ENCODE measurements at regions not wholly inside any gene's neighbourhood (a gene's known extent, or its start where the extent isn't known, plus 50 kb on each side); places are given as distances from the start of the nearest gene placed in this dataset.

GRCh38 chr2:176388861-176389260, 119.6 kb downstream of the MTX2 start:
- DNase-seq (ENCODE audit: low read depth): no peak
- TF ChIP-seq, protein P1, sequence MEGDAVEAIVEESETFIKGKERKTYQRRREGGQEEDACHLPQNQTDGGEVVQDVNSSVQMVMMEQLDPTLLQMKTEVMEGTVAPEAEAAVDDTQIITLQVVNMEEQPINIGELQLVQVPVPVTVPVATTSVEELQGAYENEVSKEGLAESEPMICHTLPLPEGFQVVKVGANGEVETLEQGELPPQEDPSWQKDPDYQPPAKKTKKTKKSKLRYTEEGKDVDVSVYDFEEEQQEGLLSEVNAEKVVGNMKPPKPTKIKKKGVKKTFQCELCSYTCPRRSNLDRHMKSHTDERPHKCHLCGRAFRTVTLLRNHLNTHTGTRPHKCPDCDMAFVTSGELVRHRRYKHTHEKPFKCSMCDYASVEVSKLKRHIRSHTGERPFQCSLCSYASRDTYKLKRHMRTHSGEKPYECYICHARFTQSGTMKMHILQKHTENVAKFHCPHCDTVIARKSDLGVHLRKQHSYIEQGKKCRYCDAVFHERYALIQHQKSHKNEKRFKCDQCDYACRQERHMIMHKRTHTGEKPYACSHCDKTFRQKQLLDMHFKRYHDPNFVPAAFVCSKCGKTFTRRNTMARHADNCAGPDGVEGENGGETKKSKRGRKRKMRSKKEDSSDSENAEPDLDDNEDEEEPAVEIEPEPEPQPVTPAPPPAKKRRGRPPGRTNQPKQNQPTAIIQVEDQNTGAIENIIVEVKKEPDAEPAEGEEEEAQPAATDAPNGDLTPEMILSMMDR (conservative IDR thresholded peaks at IDR 0.05; ENCODE audit: low read depth, low read length): no peak

DNA sequence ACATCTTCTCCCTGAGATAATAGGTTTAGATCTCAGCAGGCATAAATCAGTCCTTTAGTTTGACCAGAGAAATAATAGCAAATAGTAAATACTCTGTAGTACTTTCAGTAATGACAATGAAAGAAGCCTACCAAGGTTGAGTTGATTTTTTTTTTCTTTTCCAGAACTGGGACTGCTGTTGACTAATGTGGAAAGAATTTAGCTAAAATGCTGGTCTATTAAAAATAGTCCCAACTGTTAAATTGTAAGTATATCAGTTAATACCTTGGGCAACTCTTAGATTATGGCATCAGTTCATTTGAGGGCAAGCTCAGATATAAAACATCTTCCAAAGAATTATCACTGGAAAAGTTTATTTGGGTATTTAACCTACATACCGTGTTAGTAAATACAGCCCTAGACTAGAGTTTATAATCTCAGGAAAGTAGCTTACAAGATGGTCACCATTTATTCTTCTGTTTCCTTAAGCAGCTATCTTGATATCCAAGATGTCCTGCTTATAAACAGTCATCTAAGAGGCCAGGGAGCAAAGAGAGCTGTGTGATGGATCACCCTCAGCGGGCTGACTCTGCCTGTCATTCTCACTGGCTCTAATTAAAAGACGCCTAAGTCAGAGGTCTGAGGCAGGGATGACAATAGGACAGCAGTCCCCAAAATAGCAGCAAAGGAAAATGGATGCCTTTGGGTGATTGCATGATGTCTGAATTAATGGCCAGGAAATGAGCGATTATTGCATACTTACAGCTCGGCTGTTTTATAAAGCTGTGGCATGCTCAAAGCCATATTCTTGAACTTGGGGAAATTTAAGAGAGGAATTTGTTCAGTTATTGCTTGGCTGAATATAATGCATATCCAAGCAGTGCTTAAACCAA, 121.3 kb downstream of the MTX2 start:
- H3K4me3 ChIP-seq (ENCODE audit: low read depth, low read length): no peak overlapping the region
- TF ChIP-seq, protein P1 (conservative IDR thresholded peaks at IDR 0.05; ENCODE audit: low read depth, low read length): no peak
- no peak for DNase-seq (ENCODE audit: low read depth)

More at GRCh38 chr2:176388861-176389260, 119.6 kb downstream of the MTX2 start:
- no peak overlapping the region for H3K4me3 ChIP-seq (ENCODE audit: low read depth, low read length)

DNA sequence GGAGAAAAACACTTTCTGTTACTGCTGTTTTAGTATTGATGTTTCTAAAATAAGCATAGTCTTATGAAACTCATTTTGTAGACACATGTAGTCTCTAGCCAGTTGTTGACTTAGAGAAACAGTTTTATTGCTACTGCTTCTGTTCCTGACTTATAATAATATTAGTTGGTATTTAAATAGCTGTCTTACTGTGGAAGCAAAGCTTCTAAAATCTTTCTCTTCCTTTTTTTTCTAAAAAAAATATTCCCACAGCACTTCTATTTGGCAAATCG, 121.8 kb downstream of the MTX2 start:
- TF ChIP-seq, protein P1 (conservative IDR thresholded peaks at IDR 0.05; ENCODE audit: low read depth, low read length): no peak
- H3K4me3 ChIP-seq (ENCODE audit: low read depth, low read length): no peak overlapping the region
- no peak for DNase-seq (ENCODE audit: low read depth)

DNA sequence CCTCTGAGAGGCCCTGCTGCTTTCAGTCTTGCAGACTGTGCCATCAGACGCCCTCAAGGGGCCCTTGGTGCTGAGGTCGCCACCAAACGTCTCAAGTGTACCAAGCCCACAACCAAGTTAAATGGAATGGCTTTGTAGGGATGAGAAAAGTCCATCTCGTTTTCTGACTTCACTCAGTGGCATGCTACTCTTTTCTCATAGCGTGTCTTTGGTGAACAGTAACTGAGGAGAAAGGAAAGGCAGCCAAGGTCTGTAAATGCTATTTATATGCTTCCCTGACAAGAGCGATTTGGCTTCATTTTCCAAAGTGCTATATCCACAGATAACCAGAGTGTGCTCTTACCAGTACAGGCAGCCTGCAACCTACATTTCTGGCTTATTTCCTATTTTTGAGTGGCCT, 123.0 kb downstream of the MTX2 start:
- TF ChIP-seq, protein P1 (conservative IDR thresholded peaks at IDR 0.05; ENCODE audit: low read depth, low read length): no peak
- no peak overlapping the region for H3K4me3 ChIP-seq (ENCODE audit: low read depth, low read length)
- no peak for DNase-seq (ENCODE audit: low read depth)

DNA sequence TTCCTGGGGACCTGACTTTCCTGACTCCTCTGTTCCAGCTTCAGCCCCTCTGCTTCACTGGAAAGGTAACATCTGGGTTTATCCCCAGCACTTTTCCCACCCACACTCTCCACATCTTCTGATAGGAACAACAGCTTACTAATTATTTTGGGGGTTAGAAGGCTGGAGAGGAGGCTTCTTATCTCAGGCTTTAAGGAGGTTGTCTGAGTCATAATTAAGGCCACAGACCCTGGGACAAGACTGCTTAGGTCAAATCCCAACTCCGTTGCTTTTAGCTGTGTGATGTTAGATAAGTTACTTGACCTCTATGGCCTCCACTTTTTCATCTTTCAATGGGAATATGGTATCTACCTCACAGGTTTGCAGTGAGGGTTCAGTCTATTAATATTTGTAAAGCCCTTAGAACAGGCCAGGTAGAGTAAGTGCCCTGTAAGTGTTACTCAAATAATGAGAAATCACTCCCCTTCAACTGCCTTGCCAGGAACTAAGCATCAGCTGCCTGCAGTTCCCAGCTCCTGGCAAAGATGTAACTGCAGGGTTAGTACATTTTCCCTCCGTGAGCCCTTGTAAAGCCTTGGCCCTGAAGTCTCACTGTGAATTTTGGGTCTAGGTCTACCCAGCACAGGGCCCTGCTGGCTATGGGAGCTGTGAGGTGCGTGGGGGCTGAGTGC, 123.6 kb downstream of the MTX2 start:
- TF ChIP-seq, protein P1 (conservative IDR thresholded peaks at IDR 0.05; ENCODE audit: low read depth, low read length): no peak
- H3K4me3 ChIP-seq (ENCODE audit: low read depth, low read length): no peak overlapping the region
- DNase-seq (ENCODE audit: low read depth): no peak

DNA sequence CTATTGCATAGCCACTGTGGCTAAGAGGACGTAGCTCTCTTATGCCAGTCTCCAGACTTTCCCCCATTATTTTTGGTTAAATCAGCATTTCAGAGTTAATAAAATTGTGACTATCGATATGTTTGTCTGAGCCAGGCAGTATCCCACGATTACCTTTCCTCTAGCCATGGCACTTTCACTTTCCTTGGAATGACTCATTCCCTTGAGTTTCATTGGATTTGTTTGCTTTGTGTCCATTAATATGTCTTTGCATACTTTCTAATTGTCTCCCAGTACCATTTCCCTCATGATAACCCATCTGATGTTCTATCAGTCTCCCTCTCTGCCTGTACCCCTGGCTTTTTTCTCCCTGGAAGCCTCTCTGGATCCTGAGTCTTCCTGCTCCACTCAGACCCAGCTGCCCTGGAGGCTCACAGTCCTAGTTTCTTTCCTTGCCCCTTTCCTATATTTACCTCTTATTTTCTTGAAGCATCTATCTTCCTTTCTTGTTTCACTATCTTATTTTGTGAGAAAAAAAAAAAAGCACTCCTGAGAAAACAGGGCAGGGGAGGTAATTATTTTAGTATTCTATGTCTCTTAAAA, 126.1 kb downstream of the MTX2 start:
- no peak overlapping the region for H3K4me3 ChIP-seq (ENCODE audit: low read depth, low read length)
- TF ChIP-seq, protein P1 (conservative IDR thresholded peaks at IDR 0.05; ENCODE audit: low read depth, low read length): no peak
- no peak for DNase-seq (ENCODE audit: low read depth)

All from epithelial cell of proximal tubule (primary cell).